SK-N-SH (cell line): ENCODE measurements at regions not wholly inside any gene's neighbourhood (a gene's known extent, or its start where the extent isn't known, plus 50 kb on each side); places are given as distances from the start of the nearest gene placed in this dataset.

ENCODE experiments used
- EZH2phosphoT487 ChIP-seq: fragments of 200-600 bp; sonication (generic); IDR thresholded peaks from 2 replicates; pipeline ENCODE4 v1.6.1; 2017; ENCODE audit warnings: low read depth, mixed run types, mild to moderate bottlenecking, antibody characterized with exemption, moderate library complexity, borderline replicate concordance
- POLR2AphosphoS5 ChIP-seq: IDR thresholded peaks from 2 replicates; pipeline ENCODE4 v1.6.1; 2012; ENCODE audit warnings: low read depth, low read length
- TAF1 ChIP-seq: IDR thresholded peaks from 2 replicates; pipeline ENCODE4 v1.6.1; 2012; ENCODE audit warnings: low read depth, mild to moderate bottlenecking, low read length, moderate library complexity, borderline replicate concordance
- YY1 ChIP-seq: IDR thresholded peaks from 2 replicates; pipeline ENCODE4 v1.4.0; 2012; ENCODE audit warnings: low read depth, mild to moderate bottlenecking
- TF ChIP-seq, protein P1 (sequence below): fragments of 200-600 bp; sonication (generic); IDR thresholded peaks from 2 replicates; pipeline ENCODE4 v1.6.1; 2017; ENCODE audit warnings: antibody characterized with exemption, mild to moderate bottlenecking, moderate library complexity
- TF ChIP-seq, protein P2 (sequence below): IDR thresholded peaks from 2 replicates; pipeline ENCODE4 v1.6.1; 2012; ENCODE audit warnings: mild to moderate bottlenecking, low read depth, low read length, moderate library complexity

DNA sequence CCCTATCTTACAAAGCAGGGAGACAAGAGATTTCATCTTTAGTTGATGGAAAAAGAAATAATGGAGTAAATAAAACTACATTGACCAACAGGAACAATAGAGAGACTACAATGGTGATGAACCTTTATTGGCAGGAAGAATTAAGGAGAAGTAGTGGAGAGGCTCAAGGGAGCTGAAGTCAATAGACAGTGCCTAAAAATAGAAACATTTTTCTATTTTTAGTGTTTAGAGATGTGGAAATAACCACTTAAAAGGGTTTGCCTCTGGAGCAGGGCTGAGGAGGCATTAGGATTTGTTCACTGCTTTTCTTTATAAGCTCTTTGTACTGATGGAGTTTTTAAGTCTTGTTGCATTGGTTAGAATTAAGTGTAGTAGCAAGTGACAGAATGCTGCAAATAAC, 98.4 kb upstream of the ERCC6L2 start:
- no peak for TF ChIP-seq POLR2AphosphoS5
- TF ChIP-seq, protein P1, sequence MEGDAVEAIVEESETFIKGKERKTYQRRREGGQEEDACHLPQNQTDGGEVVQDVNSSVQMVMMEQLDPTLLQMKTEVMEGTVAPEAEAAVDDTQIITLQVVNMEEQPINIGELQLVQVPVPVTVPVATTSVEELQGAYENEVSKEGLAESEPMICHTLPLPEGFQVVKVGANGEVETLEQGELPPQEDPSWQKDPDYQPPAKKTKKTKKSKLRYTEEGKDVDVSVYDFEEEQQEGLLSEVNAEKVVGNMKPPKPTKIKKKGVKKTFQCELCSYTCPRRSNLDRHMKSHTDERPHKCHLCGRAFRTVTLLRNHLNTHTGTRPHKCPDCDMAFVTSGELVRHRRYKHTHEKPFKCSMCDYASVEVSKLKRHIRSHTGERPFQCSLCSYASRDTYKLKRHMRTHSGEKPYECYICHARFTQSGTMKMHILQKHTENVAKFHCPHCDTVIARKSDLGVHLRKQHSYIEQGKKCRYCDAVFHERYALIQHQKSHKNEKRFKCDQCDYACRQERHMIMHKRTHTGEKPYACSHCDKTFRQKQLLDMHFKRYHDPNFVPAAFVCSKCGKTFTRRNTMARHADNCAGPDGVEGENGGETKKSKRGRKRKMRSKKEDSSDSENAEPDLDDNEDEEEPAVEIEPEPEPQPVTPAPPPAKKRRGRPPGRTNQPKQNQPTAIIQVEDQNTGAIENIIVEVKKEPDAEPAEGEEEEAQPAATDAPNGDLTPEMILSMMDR = no peak
- TF ChIP-seq, protein P2, sequence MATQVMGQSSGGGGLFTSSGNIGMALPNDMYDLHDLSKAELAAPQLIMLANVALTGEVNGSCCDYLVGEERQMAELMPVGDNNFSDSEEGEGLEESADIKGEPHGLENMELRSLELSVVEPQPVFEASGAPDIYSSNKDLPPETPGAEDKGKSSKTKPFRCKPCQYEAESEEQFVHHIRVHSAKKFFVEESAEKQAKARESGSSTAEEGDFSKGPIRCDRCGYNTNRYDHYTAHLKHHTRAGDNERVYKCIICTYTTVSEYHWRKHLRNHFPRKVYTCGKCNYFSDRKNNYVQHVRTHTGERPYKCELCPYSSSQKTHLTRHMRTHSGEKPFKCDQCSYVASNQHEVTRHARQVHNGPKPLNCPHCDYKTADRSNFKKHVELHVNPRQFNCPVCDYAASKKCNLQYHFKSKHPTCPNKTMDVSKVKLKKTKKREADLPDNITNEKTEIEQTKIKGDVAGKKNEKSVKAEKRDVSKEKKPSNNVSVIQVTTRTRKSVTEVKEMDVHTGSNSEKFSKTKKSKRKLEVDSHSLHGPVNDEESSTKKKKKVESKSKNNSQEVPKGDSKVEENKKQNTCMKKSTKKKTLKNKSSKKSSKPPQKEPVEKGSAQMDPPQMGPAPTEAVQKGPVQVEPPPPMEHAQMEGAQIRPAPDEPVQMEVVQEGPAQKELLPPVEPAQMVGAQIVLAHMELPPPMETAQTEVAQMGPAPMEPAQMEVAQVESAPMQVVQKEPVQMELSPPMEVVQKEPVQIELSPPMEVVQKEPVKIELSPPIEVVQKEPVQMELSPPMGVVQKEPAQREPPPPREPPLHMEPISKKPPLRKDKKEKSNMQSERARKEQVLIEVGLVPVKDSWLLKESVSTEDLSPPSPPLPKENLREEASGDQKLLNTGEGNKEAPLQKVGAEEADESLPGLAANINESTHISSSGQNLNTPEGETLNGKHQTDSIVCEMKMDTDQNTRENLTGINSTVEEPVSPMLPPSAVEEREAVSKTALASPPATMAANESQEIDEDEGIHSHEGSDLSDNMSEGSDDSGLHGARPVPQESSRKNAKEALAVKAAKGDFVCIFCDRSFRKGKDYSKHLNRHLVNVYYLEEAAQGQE = no peak
- TF ChIP-seq TAF1 = no peak
- no peak for TF ChIP-seq EZH2phosphoT487
- TF ChIP-seq YY1 = no peak
